B cell (primary cell): ENCODE measurements at regions not wholly inside any gene's neighbourhood (a gene's known extent, or its start where the extent isn't known, plus 50 kb on each side); places are given as distances from the start of the nearest gene placed in this dataset.
"Not testable (repeated sequence)": the region's sequence is repeated elsewhere in the genome, so short reads cannot be mapped to it uniquely, and the experiment has no call there.

Source experiments
- ATAC-seq: fragments of 200-7000 bp; cut with Tn5 transposase; one replicate; pipeline ENCODE4 v1.10.0; 2021; ENCODE audit warnings: low read depth, mild to moderate bottlenecking, moderate number of reproducible peaks, moderate library complexity
- CTCF ChIA-PET: fragments of 350-600 bp; sonication (Branson Sonifier 250); formaldehyde crosslinking; loops from one replicate; lab custom pipeline; 2021; ENCODE audit warnings: antibody characterized with exemption, inconsistent platforms; lab: Charles Lee
- POLR2A ChIA-PET: fragments of 350-600 bp; sonication (Branson Sonifier 250); formaldehyde crosslinking; loops from one replicate; lab custom pipeline; 2021; ENCODE audit warnings: antibody characterized with exemption; lab: Charles Lee
- DNase-seq: peaks from one replicate; pipeline ENCODE4 v3.0.0; 2013
- H2AFZ ChIP-seq: 2 replicates; pipeline ENCODE4 v1.6.1; 2012; ENCODE audit warnings: mild to moderate bottlenecking, low read depth, low read length; ENCODE audit not compliant: insufficient read depth, poor library complexity, severe bottlenecking
- H3K27ac ChIP-seq, 2 donors: 1 replicate in 1 of 2; 2 replicates in 1 of 2; pipeline ENCODE4 v1.5.1; 2012 to 2013; ENCODE audit warnings: low read length in 2 of 2, mild to moderate bottlenecking in 2 of 2, moderate library complexity in 1 of 2
- H3K27me3 ChIP-seq, 4 experiments: fragments of 200-600 bp in 1 of 4; sonication (generic) in 1 of 4; replicated peaks in 1 of 4; 1 replicate in 2 of 4; 2 replicates in 2 of 4; pipeline versions ENCODE4 v1.6.1 to v1.7.0; 2013 to 2016; ENCODE audit warnings: low read length in 3 of 4, mild to moderate bottlenecking in 2 of 4, mixed read lengths in 1 of 4, moderate library complexity in 1 of 4; ENCODE audit not compliant: insufficient read depth in 4 of 4, control insufficient read depth in 3 of 4; ENCODE audit errors: control extremely low read depth in 1 of 4
- H3K36me3 ChIP-seq, 2 experiments: replicated peaks in 1 of 2; 1 replicate in 1 of 2; 2 replicates in 1 of 2; pipeline versions ENCODE4 v1.6.1 to v1.7.1; 2013; ENCODE audit warnings: low read length in 1 of 2; ENCODE audit not compliant: insufficient read depth in 2 of 2, control insufficient read depth in 1 of 2; ENCODE audit errors: control extremely low read depth in 1 of 2, extremely low read depth in 1 of 2
- H3K4me1 ChIP-seq, 2 donors: fragments of 200-600 bp in 1 of 2; sonication (generic) in 1 of 2; 1 replicate in 1 of 2; 2 replicates in 1 of 2; pipeline versions ENCODE4 v1.5.1 to v1.6.1; 2013 to 2017; ENCODE audit warnings: low read length in 2 of 2; ENCODE audit not compliant: control insufficient read depth in 2 of 2, insufficient read depth in 2 of 2
- H3K4me2 ChIP-seq: replicated peaks from 2 replicates; pipeline ENCODE3; 2012; ENCODE audit warnings: mild to moderate bottlenecking, low read depth, low read length; ENCODE audit not compliant: poor library complexity, severe bottlenecking
- H3K4me3 ChIP-seq, 5 experiments: fragments of 200-600 bp in 1 of 5; sonication (generic) in 1 of 5; 1 replicate in 3 of 5; 2 replicates in 2 of 5; pipeline versions ENCODE4 v1.5.1 to v1.7.0; 2011 to 2016; ENCODE audit warnings: low read length in 4 of 5, mild to moderate bottlenecking in 4 of 5, low read depth in 2 of 5, control low read depth in 1 of 5, moderate library complexity in 1 of 5; ENCODE audit not compliant: insufficient read depth in 1 of 5; ENCODE audit errors: control extremely low read depth in 1 of 5, extremely low read depth in 1 of 5
- H3K79me2 ChIP-seq: fragments of 200-600 bp; sonication (generic); one replicate; pipeline ENCODE4 v1.6.0; 2016; ENCODE audit warnings: low read length; ENCODE audit not compliant: control insufficient read depth, insufficient read depth
- H3K9ac ChIP-seq: fragments of 200-600 bp; sonication (generic); 2 replicates; pipeline ENCODE4 v1.6.1; 2017; ENCODE audit warnings: mild to moderate bottlenecking, low read length, moderate library complexity
- H3K9me3 ChIP-seq, 3 donors: one replicate each; pipeline versions ENCODE4 v1.6.1 to v1.7.1; 2013; ENCODE audit warnings: low read length in 2 of 3; ENCODE audit not compliant: control insufficient read depth in 2 of 3, insufficient read depth in 1 of 3; ENCODE audit errors: control extremely low read depth in 1 of 3
- H4K20me1 ChIP-seq: 2 replicates; pipeline ENCODE4 v1.6.0; 2012; ENCODE audit warnings: mild to moderate bottlenecking, low read length; ENCODE audit not compliant: insufficient read depth, control insufficient read depth, poor library complexity, severe bottlenecking
- H3K27ac Mint-ChIP-seq: one replicate; pipeline ENCODE4 v1.8.0; 2021; ENCODE audit warnings: mixed read lengths
- H3K27me3 Mint-ChIP-seq: one replicate; pipeline ENCODE4 v1.8.0; 2021; ENCODE audit warnings: mixed read lengths
- H3K4me1 Mint-ChIP-seq: one replicate; pipeline ENCODE4 v1.8.0; 2021; ENCODE audit warnings: mixed read lengths
- H3K4me3 Mint-ChIP-seq: one replicate; pipeline ENCODE4 v1.8.0; 2021; ENCODE audit warnings: mixed read lengths
- H3K9me3 Mint-ChIP-seq: one replicate; pipeline ENCODE4 v1.8.0; 2022; ENCODE audit warnings: mixed read lengths; ENCODE audit not compliant: insufficient read depth
- WGBS: methylation state at CpG from one replicate; pipeline ENCODE4 v1.1.5; 2013; ENCODE audit warnings: missing lambda C conversion rate; ENCODE audit not compliant: insufficient coverage; 5-methylcytosine and 5-hydroxymethylcytosine counted together
- intact Hi-C: fragments of 100-400 bp; cut with micrococcal nuclease; formaldehyde crosslinking; loops from one replicate; pipeline ENCODE4 v1.10.0; 2022

GRCh38 chr17:27099266-27099665 is 194.6 kb upstream of the WSB1 start:
- ATAC-seq, H2AFZ ChIP-seq, H3K36me3 ChIP-seq, H3K27me3 ChIP-seq, POLR2A ChIA-PET, H3K4me1 Mint-ChIP-seq, DNase-seq, H3K27ac ChIP-seq, H3K79me2 ChIP-seq, H3K4me3 Mint-ChIP-seq, H4K20me1 ChIP-seq, H3K4me1 ChIP-seq, CTCF ChIA-PET, H3K4me3 ChIP-seq, H3K4me2 ChIP-seq, intact Hi-C loops, H3K9me3 Mint-ChIP-seq, H3K27ac Mint-ChIP-seq, H3K9me3 ChIP-seq, H3K9ac ChIP-seq: not testable (repeated sequence)
- peaks cover 13% of the 10 kb centered on the region for H3K27me3 Mint-ChIP-seq
- WGBS: no CpG with 5 or more reads among the region's 2 CpGs

- H3K27ac Mint-ChIP-seq, H3K79me2 ChIP-seq, CTCF ChIA-PET, H3K4me1 Mint-ChIP-seq, POLR2A ChIA-PET, DNase-seq, H3K9me3 ChIP-seq, H3K27ac ChIP-seq, H4K20me1 ChIP-seq, H2AFZ ChIP-seq, intact Hi-C loops, H3K4me2 ChIP-seq, H3K9ac ChIP-seq, H3K4me3 ChIP-seq, H3K9me3 Mint-ChIP-seq, H3K27me3 ChIP-seq, H3K4me3 Mint-ChIP-seq, ATAC-seq, H3K36me3 ChIP-seq, H3K4me1 ChIP-seq: not testable (repeated sequence)
- H3K27me3 Mint-ChIP-seq: peaks cover 13% of the 10 kb centered on the region
- 93% methylated on average over 17 of the region's 31 CpGs for WGBS
Measured at GRCh38 chr17:27104605-27105221, 189.2 kb upstream of the WSB1 start.
